ENCODE measurements at regions not wholly inside any gene's neighbourhood (a gene's known extent, or its start where the extent isn't known, plus 50 kb on each side); places are given as distances from the start of the nearest gene placed in this dataset.

DNA sequence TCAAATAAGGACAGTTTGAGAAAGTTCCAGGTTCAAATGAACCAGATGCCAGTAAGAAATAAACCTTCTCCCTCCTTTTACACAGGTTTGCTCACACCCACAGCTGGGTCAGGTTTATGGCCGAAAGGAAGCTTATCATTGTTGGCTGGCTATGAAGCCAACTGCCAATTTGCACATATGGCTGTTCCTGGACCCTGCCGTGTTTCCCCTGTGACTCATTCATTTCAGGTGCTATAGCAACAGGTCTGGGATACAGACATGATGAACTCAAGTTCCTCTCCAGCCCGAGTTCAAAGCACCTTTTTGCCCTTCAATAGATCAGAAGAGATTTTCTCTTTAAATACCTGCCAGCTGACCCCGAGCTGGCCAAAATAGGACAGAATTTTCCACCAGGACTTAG lies 134.4 kb upstream of the SMYD2 start:
- Mint-ChIP-seq H3K27ac (no peak overlapping the region), H3K27me3 (peaks cover 9% of the 10 kb centered on the region), H3K9me3 (no peaks in the 10 kb centered on the region), H3K36me3 (ENCODE audit: low read depth) (no peaks in the 10 kb centered on the region), H3K4me1 (ENCODE audit: low read depth) (no peaks in the 10 kb centered on the region), H3K4me3 (no peak overlapping the region)
- Histone ChIP-seq H3K4me1 (ENCODE audit: insufficient read depth, low read length) (no peaks in the 10 kb centered on the region), H3K9me3 (ENCODE audit: control insufficient read depth in 1 of 2, insufficient read depth in 1 of 2, low read length in 2 of 2) (peaks cover 0 to 3% of the 10 kb centered on the region in 2 experiments), H3K27ac (ENCODE audit: low read depth in 1 of 2, low read length in 2 of 2) (no peak overlapping the region), H3K4me3 (ENCODE audit: low read length) (no peak overlapping the region), H3K36me3 (ENCODE audit: insufficient read depth, low read length) (no peaks in the 10 kb centered on the region), H3K27me3 (ENCODE audit: control insufficient read depth in 1 of 2, insufficient read depth in 2 of 2, low read length in 2 of 2) (peaks cover 0 to 5% of the 10 kb centered on the region in 2 experiments)
- DNase-seq (no peak), ATAC-seq (ENCODE audit: poor library complexity) (no peak)
- ChIA-PET CTCF (no interaction called here), POLR2A (interaction anchor here (1.2 kb wide), 1 partner anchor 10 kb away, joined by 4 read pairs; no protein-coding TSS in a partner anchor)
- TF ChIP-seq CTCF (IDR thresholded peaks at IDR 0.05) = no peak
- intact Hi-C loops (cut with DNase I, micrococcal nuclease) = no loop called here

DNA sequence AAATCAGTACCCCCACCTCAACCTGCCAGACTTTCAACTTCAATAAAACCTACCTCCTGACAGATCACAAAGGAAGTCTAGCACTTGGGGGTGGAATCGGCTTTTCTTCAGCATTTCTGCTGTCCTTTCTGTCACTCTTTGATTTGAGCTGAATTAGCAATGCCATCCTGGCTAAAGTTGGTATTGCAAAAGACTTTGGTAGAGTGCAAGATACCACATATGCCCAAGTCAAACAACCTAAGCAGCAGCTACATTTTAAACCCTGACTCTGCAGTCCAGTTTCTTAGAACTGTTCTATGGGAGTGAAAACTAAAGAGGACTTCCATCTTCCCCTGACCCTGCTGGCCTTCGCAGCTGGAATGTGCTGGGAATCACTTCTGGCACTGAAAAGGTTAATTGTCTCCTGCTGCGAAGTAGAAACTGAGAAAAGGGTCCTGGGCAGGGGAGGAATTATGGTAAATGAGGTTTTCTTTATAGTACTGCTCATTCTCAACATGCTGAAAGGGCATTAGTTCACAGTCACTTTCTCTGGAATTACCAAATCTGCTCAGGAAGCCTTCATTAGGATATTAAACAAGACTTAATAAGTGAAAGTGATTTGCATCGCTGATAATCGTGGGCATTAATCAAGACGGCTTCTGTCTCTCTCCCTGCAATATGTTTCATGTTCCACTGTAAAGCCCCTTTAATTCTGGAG lies 126.2 kb upstream of the SMYD2 start:
- POLR2A ChIA-PET = no interaction called here
- no peaks in the 10 kb centered on the region for H3K4me1 Mint-ChIP-seq (ENCODE audit: low read depth)
- Histone ChIP-seq H3K27ac (ENCODE audit: low read depth in 1 of 2, low read length in 2 of 2) (no peak overlapping the region), H3K4me1 (ENCODE audit: insufficient read depth, low read length) (no peaks in the 10 kb centered on the region), H3K27me3 (ENCODE audit: control insufficient read depth in 1 of 2, insufficient read depth in 2 of 2, low read length in 2 of 2) (peaks cover 0 to 3% of the 10 kb centered on the region in 2 experiments), H3K36me3 (ENCODE audit: insufficient read depth, low read length) (no peaks in the 10 kb centered on the region), H3K9me3 (ENCODE audit: control insufficient read depth in 1 of 2, insufficient read depth in 1 of 2, low read length in 2 of 2) (no peaks in the 10 kb centered on the region), H3K4me3 (ENCODE audit: low read length) (no peak overlapping the region)
- intact Hi-C loops (cut with DNase I, micrococcal nuclease) = no loop called here
- no peak for TF ChIP-seq CTCF (IDR thresholded peaks at IDR 0.05)
- no peaks in the 10 kb centered on the region for H3K9me3 Mint-ChIP-seq
- H3K27ac Mint-ChIP-seq = no peak overlapping the region
- no peaks in the 10 kb centered on the region for H3K36me3 Mint-ChIP-seq (ENCODE audit: low read depth)
- peaks cover 37% of the 10 kb centered on the region for H3K27me3 Mint-ChIP-seq
- DNase-seq = no peak
- CTCF ChIA-PET = no interaction called here
- H3K4me3 Mint-ChIP-seq = no peak overlapping the region
- no peak for ATAC-seq (ENCODE audit: poor library complexity)

- H3K27me3 Mint-ChIP-seq = peaks cover 43% of the 10 kb centered on the region
- CTCF ChIA-PET = no interaction called here
Measured at GRCh38 chr1:214155987-214156625, 124.9 kb upstream of the SMYD2 start.

More at GRCh38 chr1:214155987-214156625, 124.9 kb upstream of the SMYD2 start:
- DNase-seq (no peak), ATAC-seq (ENCODE audit: poor library complexity) (no peak)
- intact Hi-C loops (cut with DNase I, micrococcal nuclease) = no loop called here
- Histone ChIP-seq H3K27ac (ENCODE audit: low read depth in 1 of 2, low read length in 2 of 2) (no peak overlapping the region), H3K4me1 (ENCODE audit: insufficient read depth, low read length) (no peaks in the 10 kb centered on the region), H3K9me3 (ENCODE audit: control insufficient read depth in 1 of 2, insufficient read depth in 1 of 2, low read length in 2 of 2) (no peaks in the 10 kb centered on the region), H3K4me3 (ENCODE audit: low read length) (no peak overlapping the region), H3K27me3 (ENCODE audit: control insufficient read depth in 1 of 2, insufficient read depth in 2 of 2, low read length in 2 of 2) (peaks cover 0 to 3% of the 10 kb centered on the region in 2 experiments), H3K36me3 (ENCODE audit: insufficient read depth, low read length) (no peaks in the 10 kb centered on the region)
- H3K36me3 Mint-ChIP-seq (ENCODE audit: low read depth) = no peaks in the 10 kb centered on the region
- no peaks in the 10 kb centered on the region for H3K9me3 Mint-ChIP-seq
- H3K4me1 Mint-ChIP-seq (ENCODE audit: low read depth) = no peaks in the 10 kb centered on the region
- no peak overlapping the region for H3K4me3 Mint-ChIP-seq
- no peak overlapping the region for H3K27ac Mint-ChIP-seq
- POLR2A ChIA-PET = interaction anchor here (0.6 to 1.3 kb wide), 2 partner anchors 10 to 32 kb away, joined by 4 to 5 read pairs; no protein-coding TSS in a partner anchor
- TF ChIP-seq CTCF (IDR thresholded peaks at IDR 0.05) = no peak

Measured in CD4-positive, alpha-beta T cell (primary cell).